ENCODE measurements at regions not wholly inside any gene's neighbourhood (a gene's known extent, or its start where the extent isn't known, plus 50 kb on each side); places are given as distances from the start of the nearest gene placed in this dataset.

DNA sequence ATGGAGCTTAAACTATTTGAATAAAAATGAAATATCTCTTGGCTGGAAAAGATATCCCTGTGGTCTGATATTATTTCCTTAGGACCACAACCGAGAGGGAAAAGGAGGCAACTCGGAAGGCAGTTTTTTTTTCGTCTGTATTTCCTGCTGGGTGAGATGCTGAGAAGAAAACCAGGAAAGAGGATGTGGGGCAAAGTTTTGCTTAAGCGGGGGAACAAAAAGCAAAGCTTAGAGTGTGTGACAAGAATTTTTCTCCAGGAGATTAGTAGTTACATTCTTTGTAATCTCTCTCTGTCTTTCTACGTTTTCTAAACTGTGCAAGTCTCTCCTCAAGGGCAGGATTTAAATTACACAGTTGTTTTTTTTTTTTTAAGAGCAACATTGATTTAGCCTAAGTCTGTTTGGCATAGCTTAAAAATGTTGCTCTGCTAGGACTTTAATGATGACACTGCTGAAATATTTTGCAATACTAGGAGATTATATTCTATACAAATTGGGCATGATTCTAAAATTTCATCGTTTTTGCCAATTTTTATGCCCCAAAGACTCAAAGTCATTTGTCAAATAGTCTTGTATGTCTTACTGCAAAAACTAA, 258.5 kb downstream of the KCNS3 start:
- no peak for DNase-seq (ENCODE audit: low read depth)

DNA sequence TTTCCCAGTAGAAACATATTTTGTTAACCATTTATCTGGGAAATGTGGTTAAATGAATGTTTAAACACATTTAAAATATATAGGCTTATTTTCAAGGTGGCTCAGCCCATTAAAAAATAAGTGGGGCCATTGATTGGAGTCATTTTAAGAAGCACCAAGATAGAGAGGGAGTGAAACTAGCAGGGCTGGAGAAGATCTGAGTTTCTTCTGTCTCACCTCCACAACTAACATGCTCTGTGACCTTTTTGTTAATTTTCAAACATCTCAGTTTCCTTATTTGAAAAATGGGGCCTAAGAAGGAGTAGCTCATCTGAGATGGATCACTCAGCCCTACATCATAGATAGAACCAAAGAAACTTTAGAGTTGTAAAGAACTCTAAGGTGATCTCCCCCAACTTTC, 254.8 kb downstream of the KCNS3 start:
- DNase-seq (ENCODE audit: low read depth), result no peak

DNA sequence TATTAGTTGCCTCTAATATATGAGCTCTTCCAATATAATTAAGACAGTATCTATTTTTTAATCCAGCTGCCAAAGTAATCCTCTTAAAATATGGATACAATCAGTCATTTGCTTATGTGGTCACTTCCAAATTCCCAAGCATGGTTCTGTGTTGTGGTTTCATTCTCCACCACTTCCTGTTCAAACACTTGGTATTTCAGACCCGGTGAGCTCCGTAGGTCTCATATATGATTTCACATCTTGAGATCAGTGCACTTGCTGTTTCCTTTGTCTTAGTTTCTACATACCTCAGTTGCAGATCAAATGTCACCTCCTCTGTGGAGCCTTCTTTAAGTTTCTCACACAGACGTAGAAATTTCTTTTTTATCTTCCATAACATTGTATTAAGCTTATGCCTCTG, 254.2 kb downstream of the KCNS3 start:
- DNase-seq (ENCODE audit: low read depth), result no peak

DNA sequence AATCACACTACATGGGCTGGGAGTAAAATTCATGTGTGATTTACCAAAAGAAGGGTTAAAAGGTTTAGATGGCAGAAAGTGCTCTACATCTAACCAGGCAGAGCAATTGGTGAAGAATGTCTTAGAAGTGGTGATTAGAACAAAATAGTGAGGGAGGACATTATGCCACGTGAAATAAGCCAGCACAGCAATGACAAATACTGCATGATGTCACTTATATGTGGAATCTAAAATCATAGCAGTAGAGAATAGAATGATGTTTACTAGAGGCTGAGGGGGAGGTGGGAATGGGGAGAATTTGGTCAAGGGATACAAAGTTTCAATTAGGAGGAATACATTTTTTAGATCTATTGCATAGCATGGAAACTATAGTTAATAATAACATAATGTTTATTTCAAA, 253.3 kb downstream of the KCNS3 start:
- no peak for DNase-seq (ENCODE audit: low read depth)

DNA sequence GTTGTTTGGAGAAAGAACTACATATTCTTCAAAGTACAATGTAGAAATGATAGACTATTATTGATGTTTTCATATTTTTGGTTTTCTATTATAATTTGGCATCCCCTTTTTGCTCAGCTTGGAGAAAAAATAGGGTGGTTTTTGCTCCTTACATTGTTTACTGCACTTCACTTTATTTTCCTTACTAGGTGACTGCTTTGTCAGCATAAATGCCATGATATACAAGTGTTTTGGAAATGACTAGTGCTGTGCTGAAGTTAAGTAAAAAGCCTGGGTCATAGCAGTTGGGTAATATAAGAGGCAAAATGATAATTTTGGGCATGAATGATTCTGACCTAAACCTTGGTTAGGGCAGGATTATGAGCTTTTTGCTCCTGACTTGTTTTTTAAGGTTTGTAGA, 250.9 kb downstream of the KCNS3 start:
- DNase-seq (ENCODE audit: low read depth), result no peak

- DNase-seq (ENCODE audit: low read depth), result no peak
Measured at GRCh38 chr2:18125303-18125702, 246.8 kb downstream of the KCNS3 start.

GRCh38 chr2:18124116-18124835, 245.8 kb downstream of the KCNS3 start:
- peak; percentile 61 for DNase-seq (ENCODE audit: low read depth)

GRCh38 chr2:18123577-18123976, 245.1 kb downstream of the KCNS3 start:
- DNase-seq (ENCODE audit: low read depth), result no peak

- DNase-seq (ENCODE audit: low read depth), result no peak
Measured at GRCh38 chr2:18123211-18123570, 244.7 kb downstream of the KCNS3 start.

DNA sequence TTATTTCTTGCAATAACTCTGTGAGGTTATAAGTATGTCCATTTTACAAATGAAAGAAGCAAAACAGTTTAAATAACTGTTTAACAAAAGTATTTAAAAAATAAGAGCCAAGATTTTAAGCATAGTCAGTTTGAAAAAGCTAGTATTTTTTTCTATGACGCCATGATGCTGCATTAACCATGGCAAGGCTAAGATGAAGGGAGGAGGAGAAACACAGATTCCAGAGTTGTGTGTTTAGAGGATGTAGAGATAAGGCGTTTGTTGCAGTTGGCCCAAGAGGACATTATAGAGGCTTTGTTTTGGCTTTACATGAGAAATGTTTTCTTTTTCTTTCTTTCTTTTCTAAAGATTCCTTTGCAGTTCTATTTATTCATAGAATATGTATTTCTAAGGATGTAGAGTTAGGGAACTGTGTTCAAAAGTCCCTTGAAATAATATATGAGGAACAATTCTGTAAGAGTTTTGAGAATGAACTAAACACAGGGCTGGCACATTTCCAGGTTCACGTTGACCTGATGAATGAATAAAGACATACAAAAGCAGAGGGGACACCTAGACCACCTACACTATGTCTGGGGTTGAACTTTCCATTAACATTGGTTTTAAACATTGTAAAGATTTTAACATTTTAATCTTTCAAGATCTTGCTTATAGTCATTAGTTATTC, 244.2 kb downstream of the KCNS3 start:
- DNase-seq (ENCODE audit: low read depth), result no peak

GRCh38 chr2:18119883-18120282, 241.4 kb downstream of the KCNS3 start:
- no peak for DNase-seq (ENCODE audit: low read depth)

DNA sequence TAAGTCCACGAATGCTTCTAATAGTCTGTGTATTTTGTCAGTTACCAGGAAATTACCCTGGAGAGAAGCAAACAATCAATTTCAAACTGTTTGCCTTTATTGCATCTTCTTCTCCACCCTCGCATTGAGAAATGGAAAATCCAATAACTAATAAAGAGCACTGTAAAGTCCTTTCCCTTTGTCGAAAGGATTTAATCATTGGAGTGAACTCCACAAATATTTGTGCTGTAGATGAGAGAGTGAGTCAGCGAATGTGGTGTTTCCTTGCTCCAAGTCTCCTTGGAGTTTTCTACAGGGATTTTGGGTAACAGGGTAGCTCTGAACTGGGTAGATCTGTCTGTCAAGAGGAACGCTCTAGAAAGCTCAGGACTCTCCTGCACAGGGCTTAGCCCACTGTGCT, 240.2 kb downstream of the KCNS3 start:
- DNase-seq (ENCODE audit: low read depth), result no peak

- DNase-seq (ENCODE audit: low read depth), result no peak
Measured at GRCh38 chr2:18117592-18117991, 239.1 kb downstream of the KCNS3 start.

- DNase-seq (ENCODE audit: low read depth), result no peak
Measured at GRCh38 chr2:18110222-18110621, 231.8 kb downstream of the KCNS3 start.

- DNase-seq (ENCODE audit: low read depth), result no peak
Measured at GRCh38 chr2:18106841-18107240, 228.4 kb downstream of the KCNS3 start.

DNA sequence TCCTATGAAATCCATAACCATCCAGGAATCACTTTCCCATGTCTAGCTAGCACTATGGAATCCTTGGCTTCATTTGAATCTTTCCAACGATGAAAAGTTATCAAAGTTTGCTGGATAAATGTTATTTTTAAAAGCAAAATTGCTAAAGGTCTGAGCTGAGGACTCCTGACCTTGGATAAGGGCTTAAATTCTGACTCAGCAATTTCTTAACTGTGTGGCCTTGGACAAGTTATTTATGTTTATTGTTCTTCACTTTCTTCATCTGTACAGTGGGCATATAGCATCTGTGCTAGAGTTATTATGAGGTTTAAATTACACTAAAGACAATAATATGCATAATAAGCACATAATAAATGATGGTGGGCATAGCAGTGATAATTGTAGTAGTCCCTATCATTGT, 227.5 kb downstream of the KCNS3 start:
- no peak for DNase-seq (ENCODE audit: low read depth)

- no peak for DNase-seq (ENCODE audit: low read depth)
Measured at GRCh38 chr2:18104595-18105224, 226.2 kb downstream of the KCNS3 start.

DNA sequence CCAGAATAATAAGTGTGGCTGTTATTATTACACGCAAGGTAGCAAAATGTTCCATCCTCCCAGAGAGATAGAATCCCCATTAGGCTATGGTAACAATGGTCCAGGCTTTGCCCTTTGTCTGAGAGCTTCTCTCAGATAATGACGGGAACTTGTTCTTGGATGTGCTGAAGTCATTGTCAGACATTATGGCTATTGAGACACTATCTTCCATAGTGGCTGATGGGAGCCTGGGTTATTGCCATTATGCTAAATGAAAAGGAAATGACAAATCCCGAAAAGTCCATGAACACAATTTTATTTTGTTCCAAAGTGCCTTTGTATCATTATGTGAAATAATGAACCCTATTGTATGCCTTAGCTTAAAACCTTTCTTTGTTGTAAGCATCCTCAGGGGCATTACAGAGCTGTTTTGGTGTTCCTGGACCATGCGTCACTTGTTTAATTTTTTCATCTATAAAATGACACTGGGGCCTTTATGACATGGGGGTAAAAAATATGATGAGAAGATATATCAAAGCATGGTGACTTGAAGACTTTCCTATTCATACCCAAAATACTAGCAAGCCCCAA, 218.5 kb downstream of the KCNS3 start:
- DNase-seq (ENCODE audit: low read depth), result no peak

DNA sequence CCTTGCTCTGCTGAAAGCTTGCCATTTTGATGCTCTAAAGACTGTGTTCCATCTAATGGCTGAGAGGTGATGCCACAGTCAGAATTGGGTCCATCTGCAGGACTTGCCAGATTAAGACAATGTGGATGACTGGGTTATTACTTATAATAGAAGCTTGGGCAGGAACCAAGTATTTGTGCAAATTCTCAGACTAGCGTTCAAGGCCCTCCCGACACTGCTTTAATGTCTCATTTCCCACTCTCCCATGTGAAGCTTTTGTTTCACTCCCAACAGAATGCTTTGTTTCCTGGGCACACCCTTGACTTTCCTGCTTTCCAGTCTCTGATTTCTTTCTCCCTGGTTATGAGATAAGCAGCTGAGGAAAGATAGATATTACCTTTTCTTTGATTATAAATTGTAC, 215.8 kb downstream of the KCNS3 start:
- no peak for DNase-seq (ENCODE audit: low read depth)

DNA sequence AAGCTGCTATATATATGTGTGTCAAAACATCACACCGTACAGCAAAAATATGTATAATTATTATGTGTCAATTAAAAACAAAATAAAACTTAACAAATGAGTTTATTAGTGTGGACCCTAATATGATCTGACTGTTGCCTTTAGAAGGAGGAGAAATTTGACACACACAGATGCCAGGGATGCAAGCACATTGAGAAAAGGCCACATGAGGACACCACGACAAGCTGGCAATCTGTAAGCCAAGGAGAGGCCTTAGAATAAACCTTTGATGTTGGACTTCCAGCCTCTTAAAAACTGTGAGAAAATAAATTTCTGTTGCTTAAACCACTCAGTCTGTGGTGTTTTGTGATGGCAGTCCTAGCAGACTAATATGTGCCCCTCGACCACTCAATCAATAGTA, 214.7 kb downstream of the KCNS3 start:
- DNase-seq (ENCODE audit: low read depth), result no peak

- no peak for DNase-seq (ENCODE audit: low read depth)
Measured at GRCh38 chr2:18092760-18093159, 214.3 kb downstream of the KCNS3 start.

- DNase-seq (ENCODE audit: low read depth), result no peak
Measured at GRCh38 chr2:18085593-18085992, 207.1 kb downstream of the KCNS3 start.

GRCh38 chr2:18084376-18084775, 205.9 kb downstream of the KCNS3 start:
- no peak for DNase-seq (ENCODE audit: low read depth)
